MM.1S (cell line): ENCODE measurements at regions not wholly inside any gene's neighbourhood (a gene's known extent, or its start where the extent isn't known, plus 50 kb on each side); places are given as distances from the start of the nearest gene placed in this dataset.

ENCODE experiments used
- DNase-seq: peaks from one replicate; pipeline ENCODE4 v3.0.0-alpha.2; 2015
- H2AFZ ChIP-seq: fragments of 300-600 bp; sonication (generic); 2 replicates; pipeline ENCODE4 v1.6.0; 2016; ENCODE audit warnings: antibody characterized with exemption, low read length
- H3F3A ChIP-seq: fragments of 300-600 bp; sonication (generic); 2 replicates; pipeline ENCODE4 v1.6.1; 2016; ENCODE audit warnings: mild to moderate bottlenecking, antibody characterized with exemption, low read length, moderate library complexity, mixed read lengths; ENCODE audit not compliant: insufficient read depth
- H3K27ac ChIP-seq: fragments of 300-600 bp; sonication (generic); 2 replicates; pipeline ENCODE4 v1.5.1; 2016; ENCODE audit warnings: mild to moderate bottlenecking, low read length
- H3K27me3 ChIP-seq: fragments of 300-600 bp; sonication (generic); replicated peaks from 2 replicates; pipeline ENCODE4 v1.6.0; 2016; ENCODE audit warnings: low read length; ENCODE audit not compliant: insufficient read depth
- H3K36me3 ChIP-seq: fragments of 300-600 bp; sonication (generic); replicated peaks from 2 replicates; pipeline ENCODE4 v1.6.1; 2016; ENCODE audit warnings: mild to moderate bottlenecking, low read length, mixed read lengths; ENCODE audit not compliant: insufficient read depth
- H3K4me1 ChIP-seq: fragments of 300-600 bp; sonication (generic); 2 replicates; pipeline ENCODE4 v1.6.1; 2016; ENCODE audit warnings: low read length, mixed read lengths
- H3K4me2 ChIP-seq: fragments of 300-600 bp; sonication (generic); 2 replicates; pipeline ENCODE4 v1.6.0; 2016; ENCODE audit warnings: low read depth, low read length
- H3K4me3 ChIP-seq: fragments of 300-600 bp; sonication (generic); 2 replicates; pipeline ENCODE4 v1.5.1; 2016; ENCODE audit warnings: low read length, mixed read lengths
- H3K79me2 ChIP-seq: fragments of 300-600 bp; sonication (generic); 2 replicates; pipeline ENCODE4 v1.6.1; 2016; ENCODE audit warnings: mixed run types, low read length, mixed read lengths
- H3K9ac ChIP-seq: fragments of 300-600 bp; sonication (generic); 2 replicates; pipeline ENCODE4 v1.6.1; 2016; ENCODE audit warnings: low read length, mixed read lengths
- H3K9me2 ChIP-seq: fragments of 300-600 bp; sonication (generic); replicated peaks from 2 replicates; pipeline ENCODE4 v1.6.1; 2016; ENCODE audit warnings: mild to moderate bottlenecking, low read length, mixed read lengths; ENCODE audit not compliant: insufficient read depth
- H3K9me3 ChIP-seq: fragments of 300-600 bp; sonication (generic); replicated peaks from 2 replicates; pipeline ENCODE4 v1.6.1; 2016; ENCODE audit warnings: mild to moderate bottlenecking, low read length, mixed read lengths; ENCODE audit not compliant: insufficient read depth
- H4K20me1 ChIP-seq: fragments of 300-600 bp; sonication (generic); 2 replicates; pipeline ENCODE4 v1.6.1; 2016; ENCODE audit warnings: mild to moderate bottlenecking, low read length, moderate library complexity, mixed read lengths; ENCODE audit not compliant: insufficient read depth
- EZH2 ChIP-seq: fragments of 300-600 bp; sonication (generic); optimal IDR thresholded peaks from 2 replicates; pipeline ENCODE3; 2017; ENCODE audit warnings: low read depth, mild to moderate bottlenecking, antibody characterized with exemption, low read length, mixed read lengths
- EZH2phosphoT487 ChIP-seq: fragments of 300-600 bp; sonication (generic); IDR thresholded peaks from 2 replicates; pipeline ENCODE4 v1.6.1; 2018; ENCODE audit warnings: antibody characterized with exemption, low read length
- TF ChIP-seq, protein P1 (sequence below): fragments of 300-600 bp; sonication (generic); IDR thresholded peaks from 2 replicates; pipeline ENCODE4 v1.5.1; 2016; ENCODE audit warnings: antibody characterized with exemption, low read length, mixed read lengths

DNA sequence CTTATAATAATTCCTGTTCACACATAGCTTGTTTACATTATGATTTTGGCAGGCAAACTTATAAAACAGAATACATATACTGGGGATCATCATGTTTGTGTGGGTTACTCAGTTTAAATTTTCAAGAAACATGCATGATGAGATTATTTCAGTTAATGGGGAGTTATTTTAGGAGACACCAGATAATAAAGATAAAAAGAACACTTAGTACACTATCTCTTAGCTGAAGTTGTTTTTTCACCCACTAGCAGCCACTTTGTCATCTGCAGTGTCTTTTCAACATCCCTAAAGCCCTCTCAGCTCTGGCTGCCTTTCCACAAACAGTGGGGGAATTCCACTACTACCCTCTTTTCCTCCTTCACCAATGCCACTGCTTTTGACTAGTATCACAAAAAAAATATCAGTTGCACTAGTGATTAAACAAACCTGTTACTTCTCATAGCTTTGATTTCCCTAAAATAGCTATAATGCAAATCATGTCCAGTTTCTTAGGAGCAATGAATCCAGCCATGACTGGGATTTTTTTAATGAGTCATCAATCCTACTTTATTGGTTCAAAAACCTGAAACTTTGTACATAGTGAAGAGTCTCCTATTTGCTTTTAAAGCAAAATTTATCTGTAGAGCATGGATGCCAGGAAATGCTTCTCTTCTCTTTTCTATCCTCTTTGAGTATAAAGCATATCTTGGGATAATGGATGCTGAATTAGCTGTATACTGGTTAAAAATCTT, 156.7 kb upstream of the TFPI start:
- H2AFZ ChIP-seq: no peak overlapping the region
- H4K20me1 ChIP-seq: no peaks in the 10 kb centered on the region
- no peak overlapping the region for H3K27ac ChIP-seq
- H3K27me3 ChIP-seq: no peaks in the 10 kb centered on the region
- H3F3A ChIP-seq: no peaks in the 10 kb centered on the region
- DNase-seq: no peak
- TF ChIP-seq EZH2phosphoT487 (no peak), EZH2 (no peak)
- TF ChIP-seq, protein P1, sequence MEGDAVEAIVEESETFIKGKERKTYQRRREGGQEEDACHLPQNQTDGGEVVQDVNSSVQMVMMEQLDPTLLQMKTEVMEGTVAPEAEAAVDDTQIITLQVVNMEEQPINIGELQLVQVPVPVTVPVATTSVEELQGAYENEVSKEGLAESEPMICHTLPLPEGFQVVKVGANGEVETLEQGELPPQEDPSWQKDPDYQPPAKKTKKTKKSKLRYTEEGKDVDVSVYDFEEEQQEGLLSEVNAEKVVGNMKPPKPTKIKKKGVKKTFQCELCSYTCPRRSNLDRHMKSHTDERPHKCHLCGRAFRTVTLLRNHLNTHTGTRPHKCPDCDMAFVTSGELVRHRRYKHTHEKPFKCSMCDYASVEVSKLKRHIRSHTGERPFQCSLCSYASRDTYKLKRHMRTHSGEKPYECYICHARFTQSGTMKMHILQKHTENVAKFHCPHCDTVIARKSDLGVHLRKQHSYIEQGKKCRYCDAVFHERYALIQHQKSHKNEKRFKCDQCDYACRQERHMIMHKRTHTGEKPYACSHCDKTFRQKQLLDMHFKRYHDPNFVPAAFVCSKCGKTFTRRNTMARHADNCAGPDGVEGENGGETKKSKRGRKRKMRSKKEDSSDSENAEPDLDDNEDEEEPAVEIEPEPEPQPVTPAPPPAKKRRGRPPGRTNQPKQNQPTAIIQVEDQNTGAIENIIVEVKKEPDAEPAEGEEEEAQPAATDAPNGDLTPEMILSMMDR: no peak
- no peak overlapping the region for H3K4me3 ChIP-seq
- H3K9me3 ChIP-seq: no peaks in the 10 kb centered on the region
- no peak overlapping the region for H3K9ac ChIP-seq
- no peaks in the 10 kb centered on the region for H3K36me3 ChIP-seq
- no peaks in the 10 kb centered on the region for H3K9me2 ChIP-seq
- no peak overlapping the region for H3K4me2 ChIP-seq
- no peaks in the 10 kb centered on the region for H3K4me1 ChIP-seq
- H3K79me2 ChIP-seq: no peaks in the 10 kb centered on the region

DNA sequence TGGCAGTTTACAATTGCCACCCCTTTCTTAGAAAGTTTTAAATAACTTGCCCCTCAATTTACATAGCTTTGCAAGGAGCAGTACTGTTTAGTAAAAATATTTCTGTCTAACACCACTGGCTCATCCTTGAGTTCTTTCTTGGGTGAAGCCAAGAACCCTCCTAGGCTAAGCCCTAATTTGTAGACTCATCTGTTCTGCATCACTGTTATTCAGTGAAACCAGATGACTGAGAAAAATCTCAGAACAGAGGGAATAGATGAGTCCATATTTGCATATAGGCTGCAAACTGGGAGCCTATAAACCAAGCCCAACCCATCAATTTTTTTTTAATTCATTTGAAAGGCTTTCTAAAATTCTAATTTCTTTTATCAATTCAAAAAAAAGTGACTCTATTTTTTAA, 161.4 kb upstream of the TFPI start:
- H2AFZ ChIP-seq: no peak overlapping the region
- H3K9me2 ChIP-seq: no peaks in the 10 kb centered on the region
- no peaks in the 10 kb centered on the region for H3K36me3 ChIP-seq
- no peaks in the 10 kb centered on the region for H3F3A ChIP-seq
- no peak overlapping the region for H3K4me2 ChIP-seq
- no peaks in the 10 kb centered on the region for H3K27me3 ChIP-seq
- no peaks in the 10 kb centered on the region; the same call in 1 of the 2 replicates for H3K9me3 ChIP-seq
- H3K79me2 ChIP-seq: no peaks in the 10 kb centered on the region
- TF ChIP-seq EZH2phosphoT487 (no peak), EZH2 (no peak)
- TF ChIP-seq, protein P1: no peak
- no peak overlapping the region for H3K27ac ChIP-seq
- no peak overlapping the region for H3K9ac ChIP-seq
- H3K4me3 ChIP-seq: no peak overlapping the region
- no peak for DNase-seq
- no peaks in the 10 kb centered on the region for H3K4me1 ChIP-seq
- H4K20me1 ChIP-seq: no peaks in the 10 kb centered on the region

DNA sequence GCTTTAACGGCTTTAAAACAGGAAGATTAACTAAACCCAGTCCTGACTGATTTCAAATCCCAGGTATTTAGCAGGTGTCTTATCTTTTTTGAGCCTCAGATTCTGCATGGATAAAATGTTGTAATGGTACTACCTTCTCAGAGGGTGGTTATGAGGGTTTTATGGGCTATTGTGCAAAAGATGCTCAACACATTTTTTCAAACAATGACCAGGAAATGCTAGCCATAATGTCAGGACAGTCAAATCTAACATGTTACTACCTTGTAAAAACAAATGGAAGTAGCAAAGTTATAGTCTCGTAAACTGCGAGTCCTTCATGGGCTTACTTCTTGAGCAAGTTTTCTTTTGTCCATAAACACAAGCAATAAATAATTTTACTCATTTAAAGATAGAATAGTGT, 162.1 kb upstream of the TFPI start:
- no peaks in the 10 kb centered on the region for H3F3A ChIP-seq

More for the DNA sequence above, 162.1 kb upstream of the TFPI start:
- no peaks in the 10 kb centered on the region for H3K4me1 ChIP-seq
- no peaks in the 10 kb centered on the region for H3K79me2 ChIP-seq
- no peak overlapping the region for H3K4me2 ChIP-seq
- no peak for TF ChIP-seq EZH2
- no peak for TF ChIP-seq EZH2phosphoT487
- TF ChIP-seq, protein P1: no peak
- no peaks in the 10 kb centered on the region for H3K27me3 ChIP-seq
- H3K9ac ChIP-seq: no peak overlapping the region
- no peak overlapping the region for H2AFZ ChIP-seq
- H4K20me1 ChIP-seq: no peaks in the 10 kb centered on the region
- H3K4me3 ChIP-seq: no peak overlapping the region
- H3K9me2 ChIP-seq: no peaks in the 10 kb centered on the region
- no peaks in the 10 kb centered on the region; the same call in 1 of the 2 replicates for H3K9me3 ChIP-seq
- H3K36me3 ChIP-seq: no peaks in the 10 kb centered on the region
- DNase-seq: no peak
- no peak overlapping the region for H3K27ac ChIP-seq
